ENCODE measurements at regions not wholly inside any gene's neighbourhood (a gene's known extent, or its start where the extent isn't known, plus 50 kb on each side); places are given as distances from the start of the nearest gene placed in this dataset.
"Not testable (repeated sequence)": the region's sequence is repeated elsewhere in the genome, so short reads cannot be mapped to it uniquely, and the experiment has no call there.

DNA sequence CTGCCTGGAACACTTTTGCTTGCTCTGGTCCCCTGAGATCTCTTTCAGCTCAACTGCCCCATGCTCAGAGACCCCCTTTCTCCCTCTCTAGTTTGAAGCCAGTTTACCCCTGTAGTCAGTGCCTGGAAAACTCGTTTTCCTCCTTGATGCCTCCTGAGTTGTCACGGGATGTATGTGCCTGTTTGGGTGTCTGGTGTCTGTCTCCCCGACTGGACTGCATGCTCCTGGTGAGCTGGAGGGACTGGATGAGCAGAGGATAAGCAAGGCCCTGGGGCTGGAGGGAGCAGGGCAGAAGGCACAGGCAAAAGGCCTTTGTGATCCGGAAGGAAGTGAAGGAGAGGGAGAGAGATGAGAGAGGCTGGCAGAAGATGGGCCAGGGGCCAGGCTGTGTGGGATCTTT is 120.3 kb upstream of the ZNF195 start:
- not testable (repeated sequence) for H3K4me3 Mint-ChIP-seq; H3K4me3 ChIP-seq; H3K36me3 Mint-ChIP-seq; DNase-seq (ENCODE audit: low spot score); H3F3A ChIP-seq (ENCODE audit: low read depth); H3K9me3 Mint-ChIP-seq; H3K4me1 Mint-ChIP-seq; H3K4me2 ChIP-seq; H2AFZ ChIP-seq (replicated peaks); H3K9me3 ChIP-seq (ENCODE audit: low read depth); H4K20me1 ChIP-seq (ENCODE audit: low read depth); H3K27me3 Mint-ChIP-seq (ENCODE audit: insufficient read depth, low read depth); H3K79me2 ChIP-seq (ENCODE audit: low read depth); H3K9ac ChIP-seq; H3K36me3 ChIP-seq; H3K27me3 ChIP-seq; H3K27ac Mint-ChIP-seq; H3K4me1 ChIP-seq; H3K27ac ChIP-seq

- not testable (repeated sequence) for H3K27me3 ChIP-seq; H3K9me3 ChIP-seq (ENCODE audit: low read depth); H3K27me3 Mint-ChIP-seq (ENCODE audit: insufficient read depth, low read depth); H2AFZ ChIP-seq (replicated peaks); H4K20me1 ChIP-seq (ENCODE audit: low read depth); H3K4me1 ChIP-seq; H3K27ac ChIP-seq; H3K4me3 ChIP-seq; H3K9me3 Mint-ChIP-seq; H3F3A ChIP-seq (ENCODE audit: low read depth); H3K4me2 ChIP-seq; H3K4me1 Mint-ChIP-seq; H3K36me3 ChIP-seq; H3K27ac Mint-ChIP-seq; H3K9ac ChIP-seq; H3K4me3 Mint-ChIP-seq; H3K36me3 Mint-ChIP-seq; H3K79me2 ChIP-seq (ENCODE audit: low read depth)
- peak; percentile 27 for DNase-seq (ENCODE audit: low spot score)
Observed at GRCh38 chr11:3498356-3498755, 119.4 kb upstream of the ZNF195 start.

GRCh38 chr11:3493152-3493551 is 114.2 kb upstream of the ZNF195 start:
- not testable (repeated sequence) for H3K36me3 ChIP-seq; H3K9ac ChIP-seq; H3K36me3 Mint-ChIP-seq; H3K4me3 Mint-ChIP-seq; H4K20me1 ChIP-seq (ENCODE audit: low read depth); H3K27ac Mint-ChIP-seq; H3K9me3 ChIP-seq (ENCODE audit: low read depth); H3K4me1 Mint-ChIP-seq; H2AFZ ChIP-seq (replicated peaks); H3K79me2 ChIP-seq (ENCODE audit: low read depth); H3K4me3 ChIP-seq; H3K9me3 Mint-ChIP-seq; H3K27me3 ChIP-seq; H3K4me1 ChIP-seq; H3K27ac ChIP-seq; DNase-seq (ENCODE audit: low spot score); H3K27me3 Mint-ChIP-seq (ENCODE audit: insufficient read depth, low read depth); H3K4me2 ChIP-seq; H3F3A ChIP-seq (ENCODE audit: low read depth)

- H3K36me3 ChIP-seq; H3K27me3 ChIP-seq; H3K9me3 Mint-ChIP-seq; H3K79me2 ChIP-seq (ENCODE audit: low read depth); H3K27ac Mint-ChIP-seq; H3F3A ChIP-seq (ENCODE audit: low read depth); H2AFZ ChIP-seq (replicated peaks); H3K4me1 ChIP-seq; H3K36me3 Mint-ChIP-seq; DNase-seq (ENCODE audit: low spot score); H3K4me3 ChIP-seq; H3K9ac ChIP-seq; H3K9me3 ChIP-seq (ENCODE audit: low read depth); H3K27ac ChIP-seq; H3K4me3 Mint-ChIP-seq; H3K4me2 ChIP-seq; H3K27me3 Mint-ChIP-seq (ENCODE audit: insufficient read depth, low read depth); H3K4me1 Mint-ChIP-seq; H4K20me1 ChIP-seq (ENCODE audit: low read depth): not testable (repeated sequence)
- TF ChIP-seq, protein P1, sequence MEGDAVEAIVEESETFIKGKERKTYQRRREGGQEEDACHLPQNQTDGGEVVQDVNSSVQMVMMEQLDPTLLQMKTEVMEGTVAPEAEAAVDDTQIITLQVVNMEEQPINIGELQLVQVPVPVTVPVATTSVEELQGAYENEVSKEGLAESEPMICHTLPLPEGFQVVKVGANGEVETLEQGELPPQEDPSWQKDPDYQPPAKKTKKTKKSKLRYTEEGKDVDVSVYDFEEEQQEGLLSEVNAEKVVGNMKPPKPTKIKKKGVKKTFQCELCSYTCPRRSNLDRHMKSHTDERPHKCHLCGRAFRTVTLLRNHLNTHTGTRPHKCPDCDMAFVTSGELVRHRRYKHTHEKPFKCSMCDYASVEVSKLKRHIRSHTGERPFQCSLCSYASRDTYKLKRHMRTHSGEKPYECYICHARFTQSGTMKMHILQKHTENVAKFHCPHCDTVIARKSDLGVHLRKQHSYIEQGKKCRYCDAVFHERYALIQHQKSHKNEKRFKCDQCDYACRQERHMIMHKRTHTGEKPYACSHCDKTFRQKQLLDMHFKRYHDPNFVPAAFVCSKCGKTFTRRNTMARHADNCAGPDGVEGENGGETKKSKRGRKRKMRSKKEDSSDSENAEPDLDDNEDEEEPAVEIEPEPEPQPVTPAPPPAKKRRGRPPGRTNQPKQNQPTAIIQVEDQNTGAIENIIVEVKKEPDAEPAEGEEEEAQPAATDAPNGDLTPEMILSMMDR (IDR thresholded peaks at IDR 0.05) = peak; percentile 27
Observed at GRCh38 chr11:3488003-3488402, 109.1 kb upstream of the ZNF195 start.

DNA sequence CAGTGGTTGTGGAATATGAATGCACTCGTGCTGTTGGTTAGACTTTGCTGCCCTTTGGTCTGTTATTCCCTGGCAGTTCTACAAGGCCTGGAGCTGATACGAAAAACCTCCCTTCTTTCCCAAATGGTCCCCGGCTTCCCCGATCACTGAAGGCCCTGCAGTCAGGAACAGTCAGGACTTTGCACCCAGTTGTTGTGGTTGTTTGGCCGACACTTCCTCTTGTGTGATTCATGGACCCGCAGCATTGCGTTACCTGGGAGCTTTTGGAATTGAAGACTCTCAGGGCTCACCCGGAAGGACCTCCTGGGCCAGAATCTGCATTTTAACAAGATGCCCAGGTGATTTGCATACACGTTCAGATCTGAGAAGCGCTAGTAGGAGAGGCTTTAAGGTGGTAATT is 106.8 kb upstream of the ZNF195 start:
- H3K4me3 Mint-ChIP-seq; H3K9me3 Mint-ChIP-seq; DNase-seq (ENCODE audit: low spot score): not testable (repeated sequence)

More for the DNA sequence above, 106.8 kb upstream of the ZNF195 start:
- H3F3A ChIP-seq (ENCODE audit: low read depth); H3K27me3 ChIP-seq; H3K4me1 Mint-ChIP-seq; H3K9me3 ChIP-seq (ENCODE audit: low read depth); H3K4me2 ChIP-seq; H3K36me3 Mint-ChIP-seq; H3K4me3 ChIP-seq; H3K27ac Mint-ChIP-seq; H4K20me1 ChIP-seq (ENCODE audit: low read depth); H2AFZ ChIP-seq (replicated peaks); H3K79me2 ChIP-seq (ENCODE audit: low read depth); H3K9ac ChIP-seq; H3K27ac ChIP-seq; H3K4me1 ChIP-seq; H3K36me3 ChIP-seq; H3K27me3 Mint-ChIP-seq (ENCODE audit: insufficient read depth, low read depth): not testable (repeated sequence)
